ENCODE measurements at regions not wholly inside any gene's neighbourhood (a gene's known extent, or its start where the extent isn't known, plus 50 kb on each side); places are given as distances from the start of the nearest gene placed in this dataset.
A peak's percentile ranks its signal among the peaks of the same experiment; 100 is the strongest.

DNA sequence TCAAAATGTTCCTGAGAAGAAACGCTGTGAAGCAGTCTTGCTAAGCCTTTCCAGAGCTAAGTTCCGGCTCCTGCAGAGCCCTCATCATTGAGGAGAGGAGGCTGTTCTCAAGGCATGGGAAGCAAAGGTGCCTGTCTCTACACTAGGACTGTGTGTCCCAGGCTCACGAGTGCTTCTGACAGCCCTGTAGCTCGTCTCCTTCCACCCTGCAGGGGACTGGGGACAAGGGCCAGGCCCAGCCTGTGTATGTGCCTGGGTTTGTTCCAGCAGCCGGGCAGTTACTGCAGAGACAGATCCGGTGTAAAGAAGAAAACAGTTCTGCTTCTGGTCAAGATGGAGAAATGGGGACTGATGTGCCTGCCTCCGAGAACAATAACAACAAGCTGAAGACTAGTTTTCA is 156.0 kb downstream of the ENGASE start:
- H3K27ac Mint-ChIP-seq, result no peak overlapping the region
- no peak for ATAC-seq
- no peaks in the 10 kb centered on the region for H3K36me3 Mint-ChIP-seq
- no peak for DNase-seq (ENCODE audit: low spot score in 2 of 2)
- H3K9me3 Mint-ChIP-seq, result no peaks in the 10 kb centered on the region

GRCh38 chr17:79226037-79226436 is 151.4 kb downstream of the ENGASE start:
- H3K36me3 Mint-ChIP-seq, result no peaks in the 10 kb centered on the region
- H3K9me3 Mint-ChIP-seq, result no peaks in the 10 kb centered on the region
- H3K27ac Mint-ChIP-seq, result no peak overlapping the region
- DNase-seq (ENCODE audit: low spot score in 2 of 2) (no peak), ATAC-seq (no peak)

DNA sequence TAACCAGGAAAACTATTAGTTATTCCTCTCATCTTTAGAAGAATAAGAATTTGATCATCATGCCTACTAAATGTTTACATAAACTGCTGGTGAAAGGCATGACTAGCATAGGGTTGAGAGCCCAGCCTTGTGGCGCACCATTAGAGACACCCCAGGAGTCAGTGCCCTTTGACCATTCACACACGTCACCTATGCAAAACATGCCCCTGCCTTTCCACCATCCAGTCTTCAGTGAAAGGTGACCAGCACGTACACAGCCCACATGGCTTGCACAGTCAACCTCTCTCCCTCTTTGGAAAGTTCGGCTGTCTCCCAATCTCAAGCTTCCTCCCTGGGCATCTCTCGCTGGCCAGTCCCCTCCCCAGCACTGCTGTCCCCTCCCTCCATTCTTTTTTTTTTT is 150.3 kb downstream of the ENGASE start:
- Mint-ChIP-seq H3K27ac (no peak overlapping the region), H3K9me3 (no peaks in the 10 kb centered on the region), H3K36me3 (no peaks in the 10 kb centered on the region)
- DNase-seq (ENCODE audit: low spot score in 2 of 2) (no peak), ATAC-seq (no peak)

DNA sequence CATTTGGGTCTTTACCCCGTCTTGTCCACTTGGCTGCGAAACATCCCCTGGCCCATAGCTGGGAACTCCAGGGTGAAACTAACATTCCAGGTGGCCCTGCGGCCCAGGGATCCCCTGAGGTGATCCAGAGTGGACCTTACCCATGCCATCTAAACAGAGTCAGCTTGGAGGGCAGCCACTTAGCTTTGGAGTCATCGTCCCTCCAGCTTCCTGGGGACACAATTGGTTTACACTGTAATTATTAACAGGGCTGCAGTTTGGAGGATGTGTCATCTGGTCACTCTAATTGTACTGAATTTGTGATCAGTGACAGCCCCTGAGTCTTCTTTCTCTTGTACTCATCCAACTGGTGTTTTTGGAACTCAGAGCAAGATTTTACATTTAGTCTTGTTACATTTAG is 149.9 kb downstream of the ENGASE start:
- H3K9me3 Mint-ChIP-seq, result no peaks in the 10 kb centered on the region

DNA sequence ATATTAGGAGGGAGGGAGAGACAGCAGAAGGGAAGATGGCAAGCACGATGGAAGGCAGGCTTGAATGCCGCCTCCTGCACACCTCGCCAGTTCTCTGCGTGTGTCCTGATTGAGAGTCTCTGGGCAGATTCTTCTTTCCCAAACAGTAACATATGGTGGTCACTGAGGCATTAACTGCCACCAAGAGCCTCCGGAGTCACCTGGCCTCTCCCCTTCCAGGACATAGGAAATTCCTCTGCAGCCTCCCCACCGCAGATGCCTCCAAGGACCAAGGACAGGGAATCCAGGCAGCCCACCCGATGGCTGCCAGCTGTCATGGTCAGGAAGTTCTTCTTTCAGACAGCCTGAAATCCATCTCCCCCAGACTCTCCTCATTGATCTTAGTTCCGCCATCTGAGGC is 149.3 kb downstream of the ENGASE start:
- no peak for DNase-seq (ENCODE audit: low spot score in 2 of 2)
- no peaks in the 10 kb centered on the region for H3K9me3 Mint-ChIP-seq
- H3K36me3 Mint-ChIP-seq, result no peaks in the 10 kb centered on the region
- no peak for ATAC-seq
- no peak overlapping the region for H3K27ac Mint-ChIP-seq

More for the DNA sequence above, 149.9 kb downstream of the ENGASE start:
- no peak for ATAC-seq
- Mint-ChIP-seq H3K27ac (no peak overlapping the region), H3K36me3 (no peaks in the 10 kb centered on the region)
- DNase-seq (ENCODE audit: low spot score in 2 of 2), result no peak

DNA sequence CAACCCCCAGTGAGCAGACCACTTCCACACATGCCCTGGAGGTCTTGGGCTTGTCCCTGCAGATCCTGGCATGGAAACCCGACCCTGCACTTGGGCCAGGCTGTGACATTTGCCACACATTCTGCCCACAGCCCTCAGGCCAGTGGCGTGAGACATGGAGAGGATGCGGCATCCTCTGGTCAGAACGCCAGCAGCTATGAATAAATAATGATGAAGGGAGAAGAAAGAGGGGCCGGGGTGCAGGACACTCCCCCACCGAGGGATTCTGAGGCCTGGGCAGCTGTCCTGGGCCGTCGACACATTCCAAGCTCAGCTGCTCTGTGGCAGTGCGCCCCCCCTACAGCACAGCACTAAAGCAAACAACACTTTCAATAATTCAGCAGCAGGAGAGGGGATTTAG is 148.8 kb downstream of the ENGASE start:
- DNase-seq (ENCODE audit: low spot score in 2 of 2), result no peak
- ATAC-seq, result no peak
- H3K9me3 Mint-ChIP-seq, result no peaks in the 10 kb centered on the region
- no peak overlapping the region for H3K27ac Mint-ChIP-seq
- H3K36me3 Mint-ChIP-seq, result no peaks in the 10 kb centered on the region

DNA sequence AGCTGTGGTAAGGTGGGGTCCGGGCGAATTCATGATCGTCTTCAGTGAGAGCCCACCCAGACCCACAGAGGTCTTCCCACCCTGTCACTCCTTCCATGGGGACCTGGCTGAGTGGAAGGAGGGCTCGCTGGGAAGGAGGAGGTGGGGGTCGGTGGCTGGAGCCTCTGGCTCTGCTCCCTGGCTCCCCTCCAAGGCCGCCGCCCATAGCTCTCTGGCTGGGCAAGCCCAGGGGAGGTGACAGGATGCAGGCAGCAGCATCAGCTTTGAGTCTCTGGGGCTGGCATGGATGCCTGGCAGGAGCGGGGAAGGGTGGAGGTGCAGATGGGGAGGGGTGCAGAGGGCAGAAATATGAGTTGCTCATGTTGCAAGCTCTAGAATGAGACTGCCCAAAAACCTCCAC is 147.0 kb downstream of the ENGASE start:
- ATAC-seq, result no peak

GRCh38 chr17:79220713-79221291 is 146.2 kb downstream of the ENGASE start:
- ATAC-seq (peak; percentile 39 to 83), DNase-seq (ENCODE audit: low spot score in 2 of 2) (no peak)
- no peak overlapping the region for H3K27ac Mint-ChIP-seq

More for the DNA sequence above, 147.0 kb downstream of the ENGASE start:
- H3K36me3 Mint-ChIP-seq, result no peaks in the 10 kb centered on the region
- H3K27ac Mint-ChIP-seq, result no peak overlapping the region
- H3K9me3 Mint-ChIP-seq, result no peaks in the 10 kb centered on the region
- DNase-seq (ENCODE audit: low spot score in 2 of 2), result no peak

GRCh38 chr17:79220201-79220712 is 145.6 kb downstream of the ENGASE start:
- ATAC-seq (peak in 1 of 2 donors; percentile 25), DNase-seq (ENCODE audit: low spot score in 2 of 2) (no peak)
- no peaks in the 10 kb centered on the region for H3K36me3 Mint-ChIP-seq
- H3K9me3 Mint-ChIP-seq, result no peaks in the 10 kb centered on the region
- H3K27ac Mint-ChIP-seq, result no peak overlapping the region

More at GRCh38 chr17:79220713-79221291, 146.2 kb downstream of the ENGASE start:
- Mint-ChIP-seq H3K36me3 (no peaks in the 10 kb centered on the region), H3K9me3 (no peaks in the 10 kb centered on the region)

DNA sequence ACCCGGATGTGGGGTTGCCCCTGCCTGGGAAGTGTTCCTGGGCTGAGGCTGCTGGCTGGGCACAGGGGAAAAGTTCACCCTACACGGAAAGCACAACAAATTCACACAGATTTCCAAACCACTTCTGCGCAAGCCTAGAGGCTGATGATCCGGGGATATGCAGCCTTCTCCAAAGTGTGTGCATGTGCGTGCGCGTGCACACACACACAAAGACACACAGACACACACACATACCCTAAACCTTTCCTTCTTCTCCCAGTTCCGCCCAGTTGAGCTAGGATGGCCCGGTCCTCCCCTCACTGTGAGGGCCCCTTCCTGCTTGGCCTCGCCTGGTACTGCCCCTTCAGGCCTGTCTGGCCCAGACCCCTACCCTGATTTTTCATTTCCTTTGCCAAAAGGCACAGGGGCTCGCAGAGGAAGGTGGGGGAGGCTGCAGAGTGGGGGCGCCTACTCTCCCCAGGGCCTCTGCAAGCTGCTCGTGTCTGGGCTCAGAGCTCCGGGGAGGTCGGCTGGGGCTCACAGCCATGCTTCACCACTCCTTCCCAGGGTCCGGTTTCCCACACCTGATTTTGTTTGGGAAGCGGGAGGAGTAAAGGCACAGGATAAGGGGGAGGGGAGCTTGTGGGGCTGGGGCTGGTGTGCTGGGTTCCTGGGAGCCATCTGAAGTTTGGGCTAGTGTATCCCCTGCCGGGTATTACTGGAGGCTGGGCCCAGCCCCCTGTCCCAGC is 144.7 kb downstream of the ENGASE start:
- no peak for DNase-seq (ENCODE audit: low spot score in 2 of 2)

GRCh38 chr17:79218825-79219200 is 144.2 kb downstream of the ENGASE start:
- no peak overlapping the region for H3K27ac Mint-ChIP-seq
- no peaks in the 10 kb centered on the region for H3K36me3 Mint-ChIP-seq
- DNase-seq (ENCODE audit: low spot score in 2 of 2) (no peak), ATAC-seq (no peak)
- no peaks in the 10 kb centered on the region for H3K9me3 Mint-ChIP-seq

More for the DNA sequence above, 144.7 kb downstream of the ENGASE start:
- Mint-ChIP-seq H3K9me3 (no peaks in the 10 kb centered on the region), H3K27ac (no peak overlapping the region), H3K36me3 (no peaks in the 10 kb centered on the region)
- no peak for ATAC-seq

- no peaks in the 10 kb centered on the region for H3K9me3 Mint-ChIP-seq
- DNase-seq (ENCODE audit: low spot score in 2 of 2) (no peak), ATAC-seq (no peak)
- H3K36me3 Mint-ChIP-seq, result no peaks in the 10 kb centered on the region
- peak overlapping the region in 1 of 2 donors; percentile 6 for H3K27ac Mint-ChIP-seq
Measured at GRCh38 chr17:79218175-79218824, 143.7 kb downstream of the ENGASE start.

- DNase-seq (ENCODE audit: low spot score in 2 of 2), result no peak
- H3K9me3 Mint-ChIP-seq, result no peaks in the 10 kb centered on the region
- ATAC-seq, result no peak
- H3K27ac Mint-ChIP-seq, result peak overlapping the region in 1 of 2 donors; percentile 6
- H3K36me3 Mint-ChIP-seq, result no peaks in the 10 kb centered on the region
Measured at GRCh38 chr17:79217473-79218135, 143.0 kb downstream of the ENGASE start.

DNA sequence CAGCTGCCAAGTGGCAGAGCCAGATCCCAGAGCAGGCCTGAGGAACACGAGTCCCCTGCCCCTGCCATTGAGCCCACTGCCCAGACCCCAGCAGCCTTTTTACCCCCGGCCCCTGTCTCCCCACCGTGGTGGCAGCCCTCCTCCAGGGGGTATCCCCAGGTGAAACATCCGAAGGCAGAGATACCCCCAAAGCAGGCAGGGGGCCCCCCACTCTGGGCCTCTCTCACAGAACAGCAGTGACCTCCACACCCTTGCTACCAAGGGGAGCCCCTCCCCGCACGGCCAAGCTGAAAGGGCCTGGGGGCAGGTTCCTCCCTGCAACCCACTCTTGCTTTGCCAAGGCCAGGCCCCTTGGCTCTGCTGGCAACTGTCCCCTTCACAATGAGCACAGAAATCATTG is 142.2 kb downstream of the ENGASE start:
- no peaks in the 10 kb centered on the region for H3K9me3 Mint-ChIP-seq
- H3K27ac Mint-ChIP-seq, result no peak overlapping the region
- no peak for DNase-seq (ENCODE audit: low spot score in 2 of 2)
- ATAC-seq, result no peak
- no peaks in the 10 kb centered on the region for H3K36me3 Mint-ChIP-seq

DNA sequence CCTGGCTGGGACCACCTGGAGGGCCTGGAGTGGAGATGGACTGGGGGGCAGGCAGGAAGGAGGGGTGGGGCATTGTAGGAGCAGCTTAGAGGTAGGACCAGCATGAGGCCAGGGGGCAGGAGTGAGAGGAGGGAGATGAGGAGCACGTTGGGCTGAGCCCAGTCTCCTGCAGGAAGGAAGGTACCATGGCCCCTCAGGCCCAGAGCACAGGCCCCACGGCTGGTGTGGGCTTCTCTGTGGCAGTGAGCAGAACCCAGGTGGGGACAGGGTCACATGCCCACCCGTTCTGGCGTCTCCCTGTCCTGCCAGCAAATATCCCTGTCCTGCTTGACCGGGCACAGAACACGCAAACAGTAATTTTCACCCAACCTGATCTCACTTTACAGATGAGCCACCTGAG is 141.8 kb downstream of the ENGASE start:
- DNase-seq (ENCODE audit: low spot score in 2 of 2) (no peak), ATAC-seq (no peak)
- Mint-ChIP-seq H3K9me3 (no peaks in the 10 kb centered on the region), H3K27ac (no peak overlapping the region), H3K36me3 (no peaks in the 10 kb centered on the region)

GRCh38 chr17:79215631-79216030 is 141.0 kb downstream of the ENGASE start:
- ATAC-seq, result no peak
- Mint-ChIP-seq H3K27ac (no peak overlapping the region), H3K36me3 (no peaks in the 10 kb centered on the region), H3K9me3 (no peaks in the 10 kb centered on the region)
- no peak for DNase-seq (ENCODE audit: low spot score in 2 of 2)

GRCh38 chr17:79214940-79215604 is 140.4 kb downstream of the ENGASE start:
- Mint-ChIP-seq H3K36me3 (no peaks in the 10 kb centered on the region), H3K27ac (no peak overlapping the region), H3K9me3 (no peaks in the 10 kb centered on the region)
- ATAC-seq, result no peak
- no peak for DNase-seq (ENCODE audit: low spot score in 2 of 2)
